ENCODE measurements at regions not wholly inside any gene's neighbourhood (a gene's known extent, or its start where the extent isn't known, plus 50 kb on each side); places are given as distances from the start of the nearest gene placed in this dataset.
A peak's percentile ranks its signal among the peaks of the same experiment; 100 is the strongest.

DNA sequence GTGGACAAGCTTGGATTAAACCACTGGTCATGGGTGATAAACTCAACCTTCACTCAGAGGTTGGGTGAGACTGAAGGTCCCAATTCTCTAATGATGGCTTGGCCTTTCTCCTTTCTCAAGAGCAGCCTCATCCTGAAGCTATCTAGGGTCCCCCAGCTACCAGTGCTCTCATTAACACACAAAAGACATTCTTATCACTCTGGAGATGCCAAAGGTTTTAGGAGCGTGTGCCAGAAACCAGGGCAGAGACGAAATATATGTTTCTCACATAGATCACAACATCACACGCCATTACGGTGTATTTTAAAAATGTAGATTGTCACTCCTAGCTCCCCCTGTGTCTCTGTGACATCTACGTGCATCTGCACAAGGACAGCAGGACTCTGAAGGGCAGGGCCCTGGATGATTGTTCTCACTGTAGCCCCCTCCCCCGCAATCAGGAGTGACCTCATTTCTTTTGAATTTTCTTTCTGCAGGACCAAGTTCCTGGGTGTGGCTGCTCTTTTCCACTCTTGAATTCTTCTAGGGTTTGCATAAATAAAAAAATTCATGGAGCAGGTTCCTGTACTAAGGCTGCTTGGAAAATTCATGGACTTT lies 311.3 kb downstream of the GADD45G start:
- no peak for DNase-seq (ENCODE audit: missing footprints)
- intact Hi-C loops (cut with DNase I), result loop anchor here (5.0 to 10.0 kb wide), 2 partner anchors 34 to 111 kb away; no protein-coding TSS in a partner anchor
- no peak for ATAC-seq

DNA sequence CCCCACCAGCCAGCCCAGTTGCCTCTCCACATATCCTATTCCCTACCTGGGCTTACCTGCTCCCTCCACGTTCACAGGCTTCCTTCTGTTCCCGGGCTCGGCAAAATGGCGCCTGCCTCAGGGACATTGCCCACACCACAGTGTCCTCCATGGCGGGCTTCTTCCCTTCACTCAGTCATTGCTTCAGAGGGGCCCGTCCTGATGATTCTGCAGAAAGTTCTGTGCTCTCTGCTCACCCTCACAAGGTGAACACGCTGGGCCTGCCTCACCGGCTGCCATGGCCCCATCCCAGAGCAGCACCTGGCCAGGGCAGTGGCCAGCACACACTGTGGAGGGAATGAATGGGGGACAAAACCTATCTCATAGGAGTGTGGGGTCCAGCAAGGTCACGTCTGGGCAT lies 313.0 kb downstream of the GADD45G start:
- ATAC-seq (no peak), DNase-seq (ENCODE audit: missing footprints) (no peak)
- intact Hi-C loops (cut with DNase I), result loop anchor here (5.0 to 10.0 kb wide), 2 partner anchors 36 to 113 kb away; no protein-coding TSS in a partner anchor

DNA sequence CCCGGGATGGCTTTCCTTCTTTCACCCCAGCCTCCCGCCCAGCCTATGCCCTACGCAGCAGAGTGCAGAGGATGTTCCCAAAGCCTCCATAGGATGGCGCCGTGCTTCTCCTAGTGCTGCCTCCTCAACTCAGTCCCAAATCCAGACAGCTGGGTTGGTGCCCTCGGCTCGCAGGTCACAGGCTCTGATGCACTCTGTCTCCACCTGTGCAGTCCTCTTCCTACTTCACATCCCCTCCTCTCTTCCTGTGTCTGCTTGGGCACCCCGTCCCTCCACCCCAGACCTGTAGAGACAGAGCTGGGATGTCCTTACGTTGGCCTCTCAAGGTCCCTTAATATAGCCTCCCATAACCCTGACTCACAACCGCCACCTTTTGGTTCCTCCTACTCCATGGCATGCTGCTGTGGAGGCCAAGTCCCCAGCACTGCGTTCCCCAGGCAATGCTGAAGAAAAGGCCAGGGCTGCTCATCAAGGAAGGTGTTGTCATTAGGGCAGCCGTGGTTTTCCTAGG lies 314.4 kb downstream of the GADD45G start:
- ATAC-seq (peak; percentile 91), DNase-seq (ENCODE audit: missing footprints) (no peak)
- intact Hi-C loops (cut with DNase I), result loop anchor here (1.0 to 10.0 kb wide), 4 partner anchors 37 to 316 kb away; no protein-coding TSS in a partner anchor

DNA sequence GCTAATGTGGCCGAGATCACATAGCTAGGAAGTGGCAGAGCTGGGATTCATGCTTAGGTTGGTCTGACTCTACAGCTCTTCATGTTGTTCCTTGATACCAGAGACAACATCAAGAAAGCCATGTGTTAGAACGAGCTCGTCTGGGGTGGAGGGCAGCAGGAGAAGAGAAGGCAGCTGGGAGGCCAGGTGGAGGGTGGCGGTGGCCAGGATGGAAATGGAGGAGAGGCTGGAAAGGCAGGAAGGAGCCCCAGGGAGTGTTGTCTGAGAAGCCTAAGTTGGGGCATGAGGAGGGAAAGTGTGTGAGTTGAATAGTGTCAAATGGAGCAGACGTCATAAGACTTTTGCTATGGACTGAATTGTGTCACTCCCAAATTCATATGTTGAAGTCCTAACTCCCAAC lies 315.3 kb downstream of the GADD45G start:
- ATAC-seq (no peak), DNase-seq (ENCODE audit: missing footprints) (no peak)
- intact Hi-C loops (cut with DNase I), result no loop called here

DNA sequence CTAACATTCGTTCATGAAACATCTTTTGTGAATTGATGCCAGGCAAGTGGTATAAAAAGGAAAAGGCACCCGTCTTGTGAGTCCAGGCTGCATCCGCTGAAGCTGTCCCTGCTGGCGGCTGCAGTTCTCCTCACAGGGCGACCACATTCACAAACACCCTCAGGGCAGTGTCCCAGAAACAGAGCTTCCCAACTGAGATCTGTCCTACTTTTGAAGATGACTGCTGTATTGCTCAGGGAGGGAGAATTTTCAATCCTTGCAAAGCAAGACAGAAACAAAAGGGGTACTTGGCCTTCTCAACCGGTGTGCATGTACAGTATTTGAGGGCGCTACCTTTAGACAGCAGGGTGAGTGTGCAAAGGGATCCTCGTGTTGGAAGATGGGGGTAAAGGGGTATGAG lies 316.1 kb downstream of the GADD45G start:
- intact Hi-C loops (cut with DNase I), result no loop called here
- ATAC-seq (no peak), DNase-seq (ENCODE audit: missing footprints) (no peak)

DNA sequence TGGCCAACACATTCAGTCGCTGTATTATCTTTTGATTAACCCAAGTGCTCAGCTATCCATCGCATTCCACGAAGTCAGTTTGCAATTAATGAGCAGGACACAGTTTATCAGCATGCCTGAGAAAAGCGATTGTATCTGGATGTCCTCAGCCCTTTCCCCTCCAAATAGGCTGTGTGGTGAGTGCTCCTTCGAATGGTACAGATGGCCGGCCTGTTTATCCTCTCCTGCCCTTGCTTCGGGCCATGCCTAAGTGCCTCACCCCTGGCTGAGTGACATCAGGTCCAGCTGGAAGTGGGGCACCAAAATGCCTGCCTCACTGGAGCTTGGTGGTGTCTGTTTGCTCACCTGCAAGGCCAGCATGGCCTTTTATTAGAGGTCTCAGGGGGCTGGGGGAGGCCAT lies 317.3 kb downstream of the GADD45G start:
- no peak for ATAC-seq
- no peak for DNase-seq (ENCODE audit: missing footprints)
- intact Hi-C loops (cut with DNase I), result no loop called here

DNA sequence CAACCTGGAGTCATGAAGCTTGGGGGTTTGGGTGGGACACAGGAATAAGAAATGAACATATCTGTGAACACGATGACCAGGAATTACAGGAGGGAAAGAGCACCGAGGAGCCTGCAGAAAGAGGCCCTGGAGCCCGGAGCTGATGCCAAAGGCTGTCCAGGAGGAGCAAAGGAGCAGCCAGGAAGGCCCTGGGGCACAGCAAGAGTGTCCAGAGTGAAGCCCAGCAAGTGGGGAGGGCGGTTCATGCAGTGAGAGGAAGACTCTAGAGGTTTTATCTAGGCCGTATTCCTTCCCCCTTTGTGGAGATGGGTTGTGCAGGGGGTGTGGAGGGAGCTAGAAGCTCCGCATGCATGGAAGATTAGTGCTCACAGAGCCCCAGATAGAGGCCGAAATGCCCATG lies 318.4 kb downstream of the GADD45G start:
- no peak for DNase-seq (ENCODE audit: missing footprints)
- intact Hi-C loops (cut with DNase I), result no loop called here
- ATAC-seq, result no peak

DNA sequence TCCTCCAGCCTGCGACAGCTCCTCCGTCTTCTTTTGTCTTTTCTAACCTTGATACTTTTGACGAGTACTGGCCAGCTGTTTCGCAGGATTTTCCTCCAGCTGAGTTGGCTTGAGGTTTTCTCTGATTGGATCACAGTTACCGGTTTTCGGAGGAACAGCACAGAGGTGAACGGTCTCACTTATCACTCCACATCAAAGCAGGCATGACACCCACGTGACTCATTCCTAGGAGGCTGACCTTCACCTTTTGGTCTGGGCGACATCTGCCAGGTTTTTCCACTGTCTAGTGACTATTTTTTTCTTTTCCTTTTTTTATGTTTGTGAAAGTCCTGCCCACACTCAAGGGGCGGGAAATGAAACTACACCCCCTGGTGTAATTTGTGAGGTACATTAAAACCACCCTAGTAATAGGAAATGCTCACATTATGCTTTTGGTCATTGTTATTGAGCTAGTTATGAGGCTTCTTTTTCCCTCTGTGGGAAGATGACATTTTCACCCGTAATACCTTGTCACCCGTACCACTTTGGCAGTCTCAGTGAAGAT lies 319.2 kb downstream of the GADD45G start:
- no peak for DNase-seq (ENCODE audit: missing footprints)
- intact Hi-C loops (cut with DNase I), result no loop called here

DNA sequence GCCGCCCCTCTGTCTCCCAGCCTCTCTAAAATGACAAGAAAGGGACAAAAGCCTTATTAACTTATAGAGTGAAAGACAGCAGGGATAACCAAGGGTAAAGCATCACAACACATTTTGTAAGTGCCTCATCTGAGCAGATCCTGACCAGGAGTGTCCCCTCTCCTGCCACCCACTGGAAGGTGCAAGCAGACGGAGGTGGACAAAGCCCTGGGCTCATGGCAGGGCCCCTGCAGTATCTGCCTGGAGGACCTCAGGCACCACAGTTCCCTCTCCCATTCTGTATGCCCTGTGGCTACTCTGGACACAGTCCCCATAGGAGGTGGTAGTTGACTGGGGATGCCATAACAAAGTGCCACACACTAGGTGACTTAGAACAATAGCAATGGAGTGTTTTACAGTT lies 319.8 kb downstream of the GADD45G start:
- no peak for DNase-seq (ENCODE audit: missing footprints)
- intact Hi-C loops (cut with DNase I), result loop anchor here (5.0 kb wide), 1 partner anchor 68 kb away; no protein-coding TSS in a partner anchor
- no peak for ATAC-seq

More for the DNA sequence above, 319.2 kb downstream of the GADD45G start:
- ATAC-seq, result no peak

DNA sequence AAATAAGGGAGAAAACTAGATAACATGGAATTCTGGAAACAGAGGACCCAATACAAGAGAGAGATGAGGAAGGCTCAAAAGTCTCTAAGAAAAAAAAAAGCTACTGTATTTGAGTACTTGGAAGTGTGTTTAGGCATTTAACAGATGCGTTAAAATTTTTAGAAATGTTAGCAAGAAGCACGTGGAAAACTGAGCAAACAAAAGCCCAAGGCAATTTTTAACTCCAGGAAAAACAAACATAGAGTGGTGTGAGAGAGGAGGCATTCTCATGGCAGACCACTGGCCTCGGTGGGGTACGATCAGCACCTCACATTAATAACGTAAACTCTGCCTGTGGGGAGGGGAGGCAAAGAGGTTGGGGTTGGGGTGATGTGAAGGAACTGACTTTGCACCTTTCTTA lies 321.4 kb downstream of the GADD45G start:
- intact Hi-C loops (cut with DNase I), result loop anchor here (2.0 to 5.0 kb wide), 2 partner anchors 66 to 173 kb away; no protein-coding TSS in a partner anchor
- no peak for ATAC-seq

DNA sequence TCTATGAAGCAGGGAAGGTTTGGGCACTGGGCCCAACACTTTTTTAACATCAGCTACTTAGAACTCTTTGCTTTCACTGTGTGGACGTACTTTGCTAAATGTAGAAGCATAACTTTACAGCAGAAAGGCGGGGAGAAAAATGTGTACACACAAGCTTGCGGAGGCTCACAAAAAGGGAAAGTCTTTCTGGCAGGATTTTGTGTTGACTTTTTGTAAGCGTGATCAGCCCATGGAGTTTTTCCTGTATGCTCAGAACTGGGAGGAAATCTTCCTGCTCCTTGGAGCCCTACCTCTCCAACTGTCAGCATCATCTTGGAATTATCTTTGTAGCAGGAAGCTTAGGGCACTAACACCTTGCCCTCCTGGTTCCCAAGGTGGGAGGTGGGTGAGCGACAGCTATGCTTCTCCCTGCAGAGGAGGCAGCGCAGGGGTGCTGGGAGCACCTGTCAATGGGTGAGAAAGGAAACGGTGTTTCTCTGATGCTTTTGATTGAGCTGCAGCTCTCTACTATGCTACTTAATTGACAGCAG lies 321.9 kb downstream of the GADD45G start:
- ATAC-seq (no peak), DNase-seq (ENCODE audit: missing footprints) (no peak)
- intact Hi-C loops (cut with DNase I), result loop anchor here (2.0 to 5.0 kb wide), 2 partner anchors 66 to 172 kb away; no protein-coding TSS in a partner anchor

More for the DNA sequence above, 321.4 kb downstream of the GADD45G start:
- no peak for DNase-seq (ENCODE audit: missing footprints)

DNA sequence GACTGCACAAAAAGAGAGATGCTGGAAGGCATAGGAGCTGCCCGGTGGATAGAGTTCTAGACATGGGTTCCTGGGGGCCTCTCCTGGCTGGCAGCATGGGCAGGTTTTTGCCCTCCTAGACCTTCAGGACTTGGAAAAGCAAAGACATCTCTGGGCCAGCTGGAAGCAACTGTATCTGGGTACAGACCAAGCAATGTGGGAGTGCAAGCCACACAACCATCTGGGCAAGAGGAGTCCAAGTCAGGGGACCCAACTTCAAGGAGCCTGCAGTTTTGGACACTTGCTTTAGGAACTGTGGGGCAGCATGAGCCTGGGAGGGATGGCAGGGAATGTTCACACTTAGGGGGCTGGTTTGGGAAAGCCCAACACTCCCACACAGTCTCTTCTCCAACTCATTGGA lies 323.3 kb downstream of the GADD45G start:
- DNase-seq (ENCODE audit: missing footprints), result no peak
- no peak for ATAC-seq
- intact Hi-C loops (cut with DNase I), result loop anchor here (5.0 kb wide), 1 partner anchor 64 kb away; no protein-coding TSS in a partner anchor

DNA sequence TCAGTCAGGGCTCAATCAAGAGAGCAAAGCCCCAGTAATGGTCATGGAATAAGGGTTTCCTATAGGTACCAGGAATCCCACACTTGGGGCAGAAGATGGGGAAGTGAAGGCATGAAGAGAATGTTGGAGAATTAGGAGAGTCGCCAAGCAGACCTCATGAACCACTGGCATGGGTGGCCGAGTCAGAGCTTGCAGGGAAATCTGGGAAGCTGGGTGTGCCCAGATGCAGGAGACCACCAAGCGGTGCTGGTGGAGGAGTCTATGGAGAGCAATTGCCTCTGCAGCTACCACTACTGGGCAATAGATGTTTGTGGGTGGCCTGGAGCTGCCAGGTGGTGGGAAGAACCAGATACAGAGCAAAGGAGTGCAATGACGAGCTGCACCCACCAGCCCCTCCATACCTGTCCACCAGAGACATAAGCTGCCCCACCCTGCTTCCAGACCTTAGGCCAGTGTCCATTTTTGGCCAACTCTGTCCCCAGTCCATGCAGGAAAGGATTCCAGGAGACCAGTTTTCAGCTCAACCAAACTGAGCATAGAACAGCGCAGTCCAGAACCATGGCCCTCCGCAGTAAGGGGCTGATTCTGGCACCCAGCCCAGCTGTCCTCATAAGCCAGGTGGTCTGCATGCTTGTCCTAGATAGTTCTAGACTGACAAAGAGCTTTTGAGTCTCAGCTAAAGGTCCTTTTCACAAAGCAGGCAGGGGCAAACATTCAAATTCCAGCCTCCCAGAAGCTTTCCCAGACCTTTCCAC lies 323.9 kb downstream of the GADD45G start:
- DNase-seq (ENCODE audit: missing footprints) (no peak), ATAC-seq (no peak)
- intact Hi-C loops (cut with DNase I), result loop anchor here (5.0 kb wide), 1 partner anchor 64 kb away; no protein-coding TSS in a partner anchor

DNA sequence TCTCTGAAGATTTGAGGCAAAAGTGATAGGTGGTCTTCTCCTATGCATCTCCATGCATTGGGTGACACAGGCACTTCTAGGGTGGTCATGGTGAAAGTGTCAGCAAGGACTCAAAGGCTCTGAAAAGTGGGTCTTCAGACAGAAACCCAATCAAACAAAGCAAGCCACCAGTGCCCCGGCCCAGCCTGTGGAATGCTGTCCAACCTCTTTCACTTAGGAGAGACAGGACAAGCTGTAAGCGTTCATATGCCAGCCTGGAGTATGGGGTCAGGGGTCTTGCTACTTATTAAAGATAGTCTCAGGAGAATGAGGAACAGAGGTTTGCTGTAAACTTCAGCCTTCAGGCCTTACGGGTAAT lies 324.5 kb downstream of the GADD45G start:
- intact Hi-C loops (cut with DNase I), result loop anchor here (5.0 kb wide), 1 partner anchor 63 kb away; no protein-coding TSS in a partner anchor
- no peak for DNase-seq (ENCODE audit: missing footprints)
- no peak for ATAC-seq

DNA sequence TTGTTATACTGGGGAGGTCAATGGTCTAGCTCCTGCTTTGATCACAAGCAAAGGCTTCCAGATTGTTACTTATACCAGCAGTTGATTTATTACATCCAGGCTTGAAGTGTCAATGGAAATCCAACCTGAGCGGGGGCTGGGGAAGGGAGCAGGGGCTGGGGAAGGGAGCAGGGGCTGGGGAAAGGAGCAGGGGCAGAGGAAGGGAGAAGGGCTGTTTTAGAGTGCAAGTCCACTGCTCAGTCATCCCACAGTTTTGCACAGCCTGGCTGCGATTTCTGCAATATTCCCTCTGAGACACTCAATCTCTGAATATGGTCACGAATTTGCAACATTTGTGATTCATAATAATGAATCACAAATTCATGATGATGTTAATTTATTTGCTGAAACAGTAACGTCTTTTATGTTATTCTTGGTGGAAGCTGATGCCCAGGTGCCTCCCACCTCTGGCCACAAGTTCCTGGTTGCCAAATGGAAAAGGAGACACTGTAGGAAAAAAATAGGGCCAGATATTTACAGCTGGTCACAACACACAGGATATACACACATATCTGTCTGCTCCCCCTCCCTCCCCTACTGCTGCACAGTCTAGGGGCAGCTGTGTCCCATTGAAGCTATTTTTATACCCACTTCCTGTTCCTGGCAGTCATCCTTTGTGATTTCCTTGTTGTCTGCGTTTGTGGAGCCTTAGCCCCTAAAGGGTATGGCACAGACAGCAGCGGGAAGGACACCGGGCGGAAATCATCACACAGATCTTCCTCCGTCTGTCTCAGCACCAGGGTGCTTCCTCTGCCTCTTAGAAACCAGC lies 325.1 kb downstream of the GADD45G start:
- DNase-seq (ENCODE audit: missing footprints) (no peak), ATAC-seq (peak; percentile 82)
- intact Hi-C loops (cut with DNase I), result loop anchor here (5.0 kb wide), 1 partner anchor 62 kb away; no protein-coding TSS in a partner anchor

DNA sequence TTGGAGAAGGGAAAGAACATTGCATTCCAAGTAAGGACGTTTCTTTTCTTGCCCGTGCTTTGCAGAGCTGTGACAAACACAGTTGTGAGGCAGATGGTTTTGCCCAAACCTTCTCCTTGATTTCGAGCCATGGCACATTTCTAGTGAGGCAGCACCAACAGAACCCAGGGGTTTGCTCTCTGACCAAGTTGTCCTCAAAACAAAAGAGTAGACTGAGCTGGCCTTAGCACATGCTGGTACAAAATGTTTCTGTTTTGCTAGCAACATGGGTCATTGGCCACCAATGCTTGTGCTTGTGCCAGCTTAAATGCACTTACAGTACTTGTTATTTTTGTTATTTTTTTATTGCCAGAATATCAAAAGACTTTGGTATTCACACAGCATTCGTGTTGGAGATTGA lies 328.8 kb downstream of the GADD45G start:
- intact Hi-C loops (cut with DNase I), result no loop called here
- ATAC-seq, result no peak
- no peak for DNase-seq (ENCODE audit: missing footprints)

DNA sequence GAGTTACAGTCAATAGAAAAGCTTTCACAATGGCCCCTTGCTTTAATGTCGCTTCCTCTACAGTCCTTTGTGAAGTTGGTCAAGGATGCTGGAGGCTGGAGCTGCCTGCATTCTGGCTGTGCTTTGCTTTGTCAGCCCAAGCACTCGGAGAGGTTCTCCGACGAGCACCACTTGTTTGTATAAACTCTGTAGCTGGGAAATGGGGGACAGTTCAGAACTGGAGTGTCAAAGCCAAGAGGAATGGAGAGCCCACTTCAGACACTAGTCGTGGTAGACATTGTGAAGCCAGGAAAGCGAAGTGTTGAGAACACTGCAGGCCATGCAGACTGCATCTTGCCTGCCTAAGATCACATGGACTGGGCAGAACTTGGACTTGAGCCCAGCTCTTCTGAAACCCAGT lies 330.3 kb downstream of the GADD45G start:
- DNase-seq (ENCODE audit: missing footprints) (no peak), ATAC-seq (no peak)
- intact Hi-C loops (cut with DNase I), result no loop called here

DNA sequence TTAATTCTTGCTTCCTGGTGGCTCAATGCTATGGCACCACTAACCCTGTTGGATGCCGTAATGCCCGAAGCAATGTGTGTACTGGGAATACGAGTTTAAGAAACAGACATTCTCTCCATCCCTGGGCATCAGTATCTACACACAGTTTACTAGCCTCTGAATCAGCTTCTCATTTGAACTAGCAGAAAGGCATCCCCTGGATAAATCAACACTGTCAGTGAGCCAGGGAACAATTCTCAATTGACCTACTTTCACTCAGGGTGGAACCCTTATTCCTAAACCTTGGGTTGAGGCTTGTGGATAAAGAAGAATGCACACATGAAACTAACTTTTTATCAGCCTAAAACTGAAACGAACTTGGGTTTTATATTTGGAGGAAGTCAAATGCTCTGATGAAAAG lies 331.0 kb downstream of the GADD45G start:
- intact Hi-C loops (cut with DNase I), result no loop called here
- DNase-seq (ENCODE audit: missing footprints) (no peak), ATAC-seq (no peak)

DNA sequence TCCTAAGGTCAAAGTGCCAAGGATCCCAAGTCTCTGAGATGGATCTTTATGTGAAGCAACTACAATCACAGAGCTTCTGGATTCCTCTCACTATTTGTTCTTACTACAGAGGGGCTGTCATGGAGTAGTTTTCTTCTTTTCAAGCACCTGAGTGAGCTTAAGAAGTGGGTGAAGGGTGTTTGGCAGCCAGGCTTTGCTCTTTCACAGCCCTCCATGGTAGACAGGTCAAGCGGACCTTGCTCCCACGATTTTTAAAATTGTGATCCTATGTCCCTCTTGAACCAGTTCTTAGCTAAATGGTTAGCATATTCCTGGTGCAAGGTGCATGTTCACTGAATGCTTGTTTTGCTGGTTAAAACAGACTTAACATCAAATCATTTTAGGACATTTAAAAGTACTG lies 332.2 kb downstream of the GADD45G start:
- intact Hi-C loops (cut with DNase I), result no loop called here
- DNase-seq (ENCODE audit: missing footprints) (no peak), ATAC-seq (no peak)
